HUES48 (cell line): ENCODE measurements at regions not wholly inside any gene's neighbourhood (a gene's known extent, or its start where the extent isn't known, plus 50 kb on each side); places are given as distances from the start of the nearest gene placed in this dataset.

Source experiments
- H3K27ac ChIP-seq: one replicate; pipeline ENCODE4 v1.7.0; 2013; ENCODE audit warnings: low read depth, low read length, inconsistent platforms
- H3K27me3 ChIP-seq: 2 replicates; pipeline ENCODE4 v1.6.1; 2013; ENCODE audit warnings: mild to moderate bottlenecking, low read length; ENCODE audit not compliant: control insufficient read depth, insufficient read depth
- H3K36me3 ChIP-seq: 2 replicates; pipeline ENCODE4 v1.6.1; 2013; ENCODE audit warnings: low read length; ENCODE audit not compliant: control insufficient read depth, insufficient read depth
- H3K4me1 ChIP-seq: 2 replicates; pipeline ENCODE4 v1.6.1; 2013; ENCODE audit warnings: mild to moderate bottlenecking, low read length; ENCODE audit not compliant: control insufficient read depth, insufficient read depth
- H3K4me3 ChIP-seq: 2 replicates; pipeline ENCODE4 v1.5.1; 2013; ENCODE audit warnings: mild to moderate bottlenecking, low read depth, low read length
- H3K9ac ChIP-seq: 2 replicates; pipeline ENCODE4 v1.6.1; 2013; ENCODE audit warnings: mild to moderate bottlenecking, low read depth, low read length, moderate library complexity
- H3K9me3 ChIP-seq: 2 replicates; pipeline ENCODE4 v1.6.1; 2013; ENCODE audit warnings: low read length; ENCODE audit not compliant: control insufficient read depth, insufficient read depth

DNA sequence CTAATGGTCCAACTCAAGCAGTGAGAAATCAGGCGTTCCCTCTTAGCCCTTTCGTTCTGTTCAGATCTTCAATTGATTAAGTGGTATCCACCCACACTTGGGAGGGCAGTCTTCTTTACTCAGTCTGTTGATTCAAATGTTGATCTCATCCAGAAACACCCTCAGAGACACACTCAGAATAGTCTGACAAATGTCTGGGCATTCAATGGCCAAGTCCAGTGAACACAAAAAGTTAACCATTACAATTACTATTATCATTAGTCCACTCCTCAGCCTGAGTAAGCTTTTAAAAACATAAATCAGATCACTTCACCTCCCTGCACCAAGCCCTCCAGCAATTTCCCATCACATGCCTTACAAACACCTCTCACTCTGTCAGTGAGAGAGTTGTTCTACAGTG, 423.2 kb downstream of the RFPL4B start:
- no peak overlapping the region for H3K9ac ChIP-seq
- H3K36me3 ChIP-seq: no peaks in the 10 kb centered on the region
- no peak overlapping the region for H3K27ac ChIP-seq
- H3K9me3 ChIP-seq: peaks cover 10% of the 10 kb centered on the region
- H3K4me3 ChIP-seq: no peak overlapping the region
- no peaks in the 10 kb centered on the region for H3K4me1 ChIP-seq
- no peaks in the 10 kb centered on the region for H3K27me3 ChIP-seq

GRCh38 chr6:112773187-112773586, 426.1 kb downstream of the RFPL4B start:
- Histone ChIP-seq H3K4me1 (no peaks in the 10 kb centered on the region), H3K36me3 (no peaks in the 10 kb centered on the region)

DNA sequence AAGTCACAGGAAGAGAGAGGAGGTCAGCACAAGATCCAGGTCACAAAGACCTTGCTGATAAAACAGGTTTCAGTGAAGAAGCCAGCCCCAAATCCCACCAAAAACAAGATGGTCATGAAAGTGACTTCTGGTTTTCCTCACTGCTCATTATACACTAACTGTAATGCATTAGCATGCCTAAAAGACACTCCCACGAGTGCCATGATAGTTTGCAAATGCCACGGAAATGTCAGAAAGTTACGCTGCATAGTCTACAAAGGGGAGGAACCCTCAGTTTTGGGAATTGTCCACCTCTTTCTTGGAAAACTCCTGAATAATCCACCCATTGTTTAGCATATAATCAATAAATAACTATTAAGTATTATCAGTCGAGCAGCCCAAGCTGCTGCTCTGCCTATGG, 427.2 kb downstream of the RFPL4B start:
- no peak overlapping the region for H3K9ac ChIP-seq
- no peaks in the 10 kb centered on the region for H3K4me1 ChIP-seq
- no peak overlapping the region for H3K4me3 ChIP-seq
- H3K36me3 ChIP-seq: no peaks in the 10 kb centered on the region
- H3K9me3 ChIP-seq: no peaks in the 10 kb centered on the region
- H3K27me3 ChIP-seq: no peaks in the 10 kb centered on the region
- no peak overlapping the region for H3K27ac ChIP-seq

More at GRCh38 chr6:112773187-112773586, 426.1 kb downstream of the RFPL4B start:
- Histone ChIP-seq H3K27me3 (no peaks in the 10 kb centered on the region), H3K9me3 (peaks cover 3% of the 10 kb centered on the region), H3K27ac (no peak overlapping the region), H3K9ac (no peak overlapping the region), H3K4me3 (no peak overlapping the region)

DNA sequence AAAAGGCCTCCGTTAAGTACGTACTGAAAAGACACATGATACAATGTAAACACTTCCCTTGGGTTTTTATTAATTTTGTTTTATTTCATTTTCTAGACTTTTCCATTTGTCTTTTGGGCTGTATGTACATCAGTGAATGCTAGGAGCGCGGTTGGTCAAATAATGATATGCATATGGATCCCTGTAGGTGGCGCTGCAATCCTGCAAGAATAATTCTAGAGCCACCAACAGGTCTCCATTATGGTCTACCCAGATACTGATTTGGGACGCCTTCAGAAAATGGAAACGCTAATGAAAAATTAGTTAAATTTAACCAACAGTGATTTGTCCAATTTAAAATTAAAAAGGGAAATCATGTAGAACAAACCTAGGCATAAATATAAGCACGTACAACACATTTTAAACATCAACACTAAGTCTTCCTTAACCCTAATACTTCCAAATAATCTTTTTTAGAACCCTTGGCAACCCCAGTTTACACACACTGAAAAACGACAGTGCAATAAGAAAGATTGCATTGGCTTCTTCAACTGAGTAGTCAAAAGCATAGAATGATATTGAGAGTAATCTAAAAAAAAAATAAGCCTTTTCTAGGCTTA, 433.5 kb downstream of the RFPL4B start:
- Histone ChIP-seq H3K36me3 (no peaks in the 10 kb centered on the region), H3K4me1 (peaks cover 7% of the 10 kb centered on the region; the same call in 1 of the 2 replicates), H3K4me3 (no peak overlapping the region), H3K27ac (no peak overlapping the region), H3K9me3 (no peaks in the 10 kb centered on the region), H3K27me3 (no peaks in the 10 kb centered on the region), H3K9ac (no peak overlapping the region)

- Histone ChIP-seq H3K27ac (no peak overlapping the region), H3K36me3 (no peaks in the 10 kb centered on the region), H3K9ac (no peak overlapping the region), H3K4me1 (peaks cover 7% of the 10 kb centered on the region; the same call in 1 of the 2 replicates), H3K9me3 (no peaks in the 10 kb centered on the region), H3K27me3 (no peaks in the 10 kb centered on the region), H3K4me3 (no peak overlapping the region)
Measured at GRCh38 chr6:112781241-112781640, 434.1 kb downstream of the RFPL4B start.

GRCh38 chr6:112785408-112785807, 438.3 kb downstream of the RFPL4B start:
- Histone ChIP-seq H3K27me3 (no peaks in the 10 kb centered on the region), H3K4me1 (no peaks in the 10 kb centered on the region), H3K36me3 (no peaks in the 10 kb centered on the region)

GRCh38 chr6:112786801-112787200, 439.7 kb downstream of the RFPL4B start:
- H3K4me3 ChIP-seq: no peak overlapping the region
- H3K27ac ChIP-seq: no peak overlapping the region
- H3K9ac ChIP-seq: no peak overlapping the region
- no peaks in the 10 kb centered on the region for H3K27me3 ChIP-seq
- no peaks in the 10 kb centered on the region for H3K4me1 ChIP-seq
- H3K9me3 ChIP-seq: no peaks in the 10 kb centered on the region
- H3K36me3 ChIP-seq: no peaks in the 10 kb centered on the region

More at GRCh38 chr6:112785408-112785807, 438.3 kb downstream of the RFPL4B start:
- Histone ChIP-seq H3K9me3 (no peaks in the 10 kb centered on the region), H3K4me3 (no peak overlapping the region), H3K9ac (no peak overlapping the region), H3K27ac (no peak overlapping the region)

GRCh38 chr6:112787371-112787770, 440.2 kb downstream of the RFPL4B start:
- H3K27ac ChIP-seq: no peak overlapping the region
- H3K4me3 ChIP-seq: no peak overlapping the region
- H3K9ac ChIP-seq: no peak overlapping the region
- no peaks in the 10 kb centered on the region for H3K27me3 ChIP-seq
- H3K36me3 ChIP-seq: no peaks in the 10 kb centered on the region
- no peaks in the 10 kb centered on the region for H3K9me3 ChIP-seq
- no peaks in the 10 kb centered on the region for H3K4me1 ChIP-seq

DNA sequence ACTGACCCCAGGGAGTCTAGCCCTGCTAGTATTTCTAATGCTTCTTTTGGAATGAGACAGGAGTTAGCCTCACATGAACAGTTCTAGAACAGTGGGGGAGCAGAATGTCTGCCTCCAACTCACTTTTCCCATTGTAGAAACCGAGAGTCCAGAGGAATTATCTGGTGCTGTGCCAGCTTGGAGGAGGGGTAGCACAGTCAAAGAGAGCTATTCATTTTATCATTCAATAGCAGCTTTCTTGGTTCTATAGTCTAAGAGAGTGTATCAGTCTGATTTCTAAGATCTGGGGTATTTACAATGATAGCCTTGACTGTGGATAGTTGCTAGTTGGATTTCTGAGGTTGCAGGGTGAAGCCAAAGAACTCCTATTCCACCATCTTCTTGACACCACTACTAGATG, 448.2 kb downstream of the RFPL4B start:
- Histone ChIP-seq H3K9me3 (no peaks in the 10 kb centered on the region), H3K27me3 (peaks cover 5% of the 10 kb centered on the region; the same call in 1 of the 2 replicates), H3K4me3 (no peak overlapping the region), H3K27ac (no peak overlapping the region), H3K9ac (no peak overlapping the region), H3K4me1 (no peaks in the 10 kb centered on the region), H3K36me3 (no peaks in the 10 kb centered on the region)

DNA sequence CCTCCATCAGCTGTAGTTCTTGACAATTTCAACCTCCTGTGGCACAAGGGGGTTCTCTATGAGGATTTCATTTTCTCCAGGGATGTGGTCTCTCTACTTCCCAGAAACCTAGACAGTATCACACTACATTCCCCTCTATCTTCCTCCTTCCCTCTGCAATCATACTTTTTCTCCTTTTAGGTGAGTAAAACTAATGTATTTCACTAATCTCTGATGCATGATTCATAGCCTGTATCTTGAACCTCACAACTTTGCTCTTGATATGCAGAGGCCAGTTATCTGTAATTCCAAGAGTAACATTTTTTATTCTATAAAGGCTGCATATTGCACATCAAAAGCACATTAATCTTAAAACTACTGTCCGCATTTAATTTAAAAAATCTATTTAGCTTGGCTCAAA, 449.6 kb downstream of the RFPL4B start:
- H3K4me3 ChIP-seq: no peak overlapping the region
- H3K9ac ChIP-seq: no peak overlapping the region
- H3K27ac ChIP-seq: no peak overlapping the region
- peaks cover 5% of the 10 kb centered on the region; the same call in 1 of the 2 replicates for H3K27me3 ChIP-seq
- no peaks in the 10 kb centered on the region for H3K36me3 ChIP-seq
- H3K9me3 ChIP-seq: no peaks in the 10 kb centered on the region
- H3K4me1 ChIP-seq: no peaks in the 10 kb centered on the region

DNA sequence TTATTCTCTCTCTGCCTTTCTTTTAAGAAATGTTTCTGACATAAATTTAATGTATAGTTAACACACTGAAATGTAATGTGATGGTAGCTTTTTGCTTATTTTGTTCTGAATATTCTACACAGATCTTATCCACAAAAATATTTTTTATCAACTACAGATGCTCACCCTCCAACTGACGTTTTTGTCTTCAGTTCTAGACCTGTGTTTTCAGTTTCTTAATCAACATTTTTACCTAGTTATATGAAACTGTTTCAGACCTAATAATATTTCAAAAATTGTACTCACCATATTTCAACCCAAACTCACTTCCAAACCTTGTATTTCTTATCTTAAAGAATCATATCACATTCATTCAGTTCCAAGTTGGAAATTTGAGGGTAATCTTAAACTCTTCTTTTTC, 452.8 kb downstream of the RFPL4B start:
- Histone ChIP-seq H3K36me3 (no peaks in the 10 kb centered on the region), H3K9ac (no peak overlapping the region), H3K4me3 (no peak overlapping the region), H3K9me3 (no peaks in the 10 kb centered on the region), H3K4me1 (peaks cover 7% of the 10 kb centered on the region; the same call in 1 of the 2 replicates), H3K27ac (no peak overlapping the region), H3K27me3 (peaks cover 5% of the 10 kb centered on the region; the same call in 1 of the 2 replicates)
